Stimulated activated CD8-positive, alpha-beta memory T cell treated with anti-CD3 and anti-CD28 coated beads, Interleukin-2, amount 100 ng/mL, for 48 hours (primary cell): ENCODE measurements at regions not wholly inside any gene's neighbourhood (a gene's known extent, or its start where the extent isn't known, plus 50 kb on each side); places are given as distances from the start of the nearest gene placed in this dataset.

Experiments
- DNase-seq, 2 donors: peaks; one replicate each; pipeline ENCODE4 v3.0.0-alpha.2; 2020; ENCODE audit warnings: low read depth in 2 of 2

GRCh38 chr13:73218181-73218580 is 159.4 kb downstream of the KLF5 start:
- DNase-seq = no peak

- no peak for DNase-seq
Measured at GRCh38 chr13:73216381-73216831, 157.6 kb downstream of the KLF5 start.

GRCh38 chr13:73215823-73216222 is 157.0 kb downstream of the KLF5 start:
- no peak for DNase-seq

DNA sequence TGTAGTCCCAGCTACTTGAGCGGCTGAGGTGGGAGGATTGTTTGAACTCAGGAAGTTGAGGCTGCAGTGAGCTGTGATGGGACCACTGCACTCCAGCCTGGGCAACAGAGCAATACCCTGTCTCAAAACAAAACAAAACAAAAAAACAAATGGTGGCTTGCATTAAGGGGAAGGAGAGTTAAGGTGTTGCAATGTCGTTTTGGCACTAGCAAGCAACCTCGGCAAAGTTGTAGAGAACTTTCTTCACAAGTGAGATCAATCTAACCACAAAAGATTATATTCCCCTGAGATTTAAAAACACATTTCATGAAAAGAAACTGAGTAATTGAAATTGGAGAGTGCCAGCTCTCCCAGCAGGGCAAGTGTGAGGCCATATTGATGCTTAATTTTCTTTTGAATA is 153.7 kb downstream of the KLF5 start:
- no peak for DNase-seq

DNA sequence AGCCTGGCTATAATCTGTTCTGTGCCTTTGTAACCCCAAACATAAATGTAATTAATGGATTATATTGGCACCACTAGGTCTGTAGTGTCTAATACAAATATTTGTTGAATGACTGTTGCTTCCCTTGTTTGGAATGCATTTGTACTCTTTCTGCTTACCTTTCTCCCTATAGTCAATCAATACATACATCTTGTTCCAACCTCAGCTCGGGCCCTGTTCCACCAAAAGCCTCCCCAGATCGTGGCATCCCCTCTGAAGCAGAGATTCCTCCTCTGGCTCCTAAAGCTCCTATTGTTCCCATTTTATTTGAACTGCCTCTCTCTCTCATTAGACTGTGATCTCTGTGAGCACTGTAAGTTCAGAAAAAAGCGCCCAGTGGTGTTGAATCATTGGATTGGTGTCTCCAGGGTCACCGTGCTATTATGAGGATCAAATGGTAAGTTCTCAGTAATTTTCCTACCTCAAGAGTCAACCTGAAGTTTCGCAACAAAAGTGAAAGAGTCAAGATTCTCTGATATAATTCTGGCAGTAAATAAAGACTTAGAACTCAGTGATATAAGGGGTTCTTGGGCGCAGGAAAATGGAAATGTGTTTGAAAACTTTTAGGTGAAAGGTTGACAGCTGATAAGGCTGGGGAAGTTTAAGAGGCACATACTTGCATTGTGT is 151.5 kb downstream of the KLF5 start:
- no peak for DNase-seq

DNA sequence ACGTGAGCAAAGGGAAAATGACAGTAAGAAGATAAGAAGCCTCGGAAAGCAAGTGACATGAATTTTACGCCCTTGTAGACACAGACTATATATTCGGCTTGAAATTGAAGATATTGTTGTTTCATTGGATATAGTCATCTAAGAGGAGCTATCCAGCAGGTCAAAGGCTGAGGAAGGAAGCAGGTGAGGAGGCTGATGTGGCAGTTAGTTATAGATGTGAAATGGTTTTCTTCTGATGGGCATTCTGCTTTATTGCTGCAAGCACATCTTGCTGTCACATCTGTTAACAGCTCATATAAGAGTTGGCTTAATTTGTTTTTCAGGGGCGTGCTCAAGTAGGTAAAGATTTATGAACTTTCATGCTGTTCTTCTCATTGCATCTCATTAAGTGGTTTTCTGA is 146.1 kb downstream of the KLF5 start:
- DNase-seq = no peak

- no peak for DNase-seq
Measured at GRCh38 chr13:73201626-73202025, 142.8 kb downstream of the KLF5 start.

GRCh38 chr13:73198991-73199411 is 140.2 kb downstream of the KLF5 start:
- DNase-seq = no peak

DNA sequence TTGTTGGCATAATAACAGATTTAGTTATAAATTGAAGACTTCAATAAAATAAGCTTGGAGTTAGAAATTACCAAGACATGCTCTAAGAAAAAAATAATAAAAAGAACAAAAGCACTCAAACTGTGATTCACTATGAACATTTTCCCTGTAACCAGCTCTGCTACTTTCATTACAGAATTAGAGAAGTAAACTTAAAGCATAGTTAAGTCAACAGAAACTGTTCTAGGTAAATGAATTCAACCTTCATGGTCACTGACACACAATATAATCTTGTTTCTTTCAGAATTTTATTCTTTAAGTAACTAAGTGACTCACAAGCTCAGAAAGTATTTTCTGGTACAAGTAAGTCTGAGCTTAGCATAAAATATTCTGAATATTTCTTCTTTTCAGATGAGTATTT is 136.3 kb downstream of the KLF5 start:
- no peak for DNase-seq

DNA sequence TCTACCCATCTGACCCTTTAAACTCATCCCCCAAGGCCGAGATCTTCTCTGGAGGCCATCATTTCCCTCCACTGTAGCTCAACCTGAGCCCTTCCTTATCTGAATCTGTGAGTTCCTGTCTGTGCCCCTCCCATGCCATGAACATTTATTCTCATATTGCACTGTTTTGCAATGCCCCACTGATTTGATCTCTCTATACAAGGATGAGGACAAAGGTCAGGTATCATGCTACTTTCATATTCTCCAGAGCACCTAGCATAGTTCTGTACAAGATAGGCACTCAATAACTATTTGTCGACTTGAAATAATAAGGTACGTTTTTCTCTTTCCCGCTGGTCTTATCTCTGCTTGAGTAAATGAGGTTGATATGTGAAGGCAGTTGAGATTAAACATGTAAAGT is 135.5 kb downstream of the KLF5 start:
- no peak for DNase-seq

DNA sequence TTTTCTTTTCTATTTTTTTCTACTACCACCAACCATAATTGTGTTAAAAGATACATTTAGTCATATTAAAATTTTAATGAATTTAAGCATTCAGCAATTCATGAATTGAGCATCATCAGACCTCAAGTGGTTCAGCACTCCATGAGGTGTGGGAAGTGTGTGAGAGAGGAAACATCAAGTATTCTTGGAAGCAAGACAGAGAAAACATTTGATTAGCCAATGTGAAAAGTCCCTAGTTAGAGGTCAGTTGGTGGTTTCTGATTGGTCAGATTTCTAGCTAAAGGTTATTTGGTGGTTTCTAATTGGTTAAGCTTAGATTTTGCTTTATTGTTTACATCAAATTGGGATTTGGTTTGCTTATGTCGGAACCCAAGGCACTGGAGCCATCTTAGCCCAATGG is 134.7 kb downstream of the KLF5 start:
- DNase-seq = no peak

GRCh38 chr13:73190477-73190876 is 131.7 kb downstream of the KLF5 start:
- no peak for DNase-seq

- DNase-seq = no peak
Measured at GRCh38 chr13:73189776-73190175, 131.0 kb downstream of the KLF5 start.

DNA sequence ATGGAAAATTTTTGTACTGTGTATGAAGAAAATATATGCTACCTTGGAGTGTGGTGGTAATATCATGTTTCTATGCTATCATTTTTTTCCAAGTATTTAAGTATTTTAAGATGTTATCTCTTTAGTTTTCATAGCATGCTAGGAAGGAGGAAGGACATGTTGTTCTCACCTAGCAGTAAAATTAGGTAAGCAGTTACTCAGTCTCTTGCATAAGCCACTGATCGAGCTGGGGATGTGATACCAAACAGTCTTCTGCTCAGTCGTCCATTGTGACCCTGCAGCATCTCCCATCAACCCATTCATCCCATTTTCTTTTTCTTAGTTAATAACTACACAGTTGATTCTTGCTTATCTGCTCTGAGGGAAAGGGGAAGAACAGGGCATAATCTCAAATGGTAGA is 130.6 kb downstream of the KLF5 start:
- no peak for DNase-seq

- DNase-seq = no peak
Measured at GRCh38 chr13:73187106-73187505, 128.3 kb downstream of the KLF5 start.

DNA sequence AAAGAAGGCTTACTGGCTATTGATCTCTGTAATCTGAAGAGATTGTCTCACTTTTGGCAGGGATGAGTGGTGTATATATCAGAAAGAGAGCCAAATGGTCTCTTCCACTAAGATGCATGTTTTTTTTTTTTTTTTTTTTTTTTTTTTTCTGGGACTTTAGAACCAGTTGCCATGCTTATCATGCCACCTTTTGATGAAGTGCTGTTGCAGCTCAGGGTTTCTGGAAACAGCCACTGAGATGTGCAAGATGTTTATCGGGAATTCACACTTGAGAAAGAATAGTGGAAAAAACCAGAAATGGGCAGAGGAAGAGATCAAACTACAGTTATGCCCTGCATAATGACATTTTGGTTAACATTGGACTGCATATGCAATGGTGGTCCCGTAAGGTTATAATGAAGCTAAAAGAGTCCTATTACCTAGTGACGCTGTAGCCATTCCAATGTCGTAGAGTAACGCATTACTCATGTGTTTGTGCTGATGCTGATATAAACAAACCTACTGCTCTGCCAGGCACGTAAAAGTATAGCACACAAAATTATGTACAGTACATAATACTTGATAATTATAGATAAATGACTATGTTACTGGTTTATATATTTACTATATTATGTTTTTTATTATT is 121.0 kb downstream of the KLF5 start:
- DNase-seq = no peak

- DNase-seq = no peak
Measured at GRCh38 chr13:73177916-73178565, 119.2 kb downstream of the KLF5 start.

DNA sequence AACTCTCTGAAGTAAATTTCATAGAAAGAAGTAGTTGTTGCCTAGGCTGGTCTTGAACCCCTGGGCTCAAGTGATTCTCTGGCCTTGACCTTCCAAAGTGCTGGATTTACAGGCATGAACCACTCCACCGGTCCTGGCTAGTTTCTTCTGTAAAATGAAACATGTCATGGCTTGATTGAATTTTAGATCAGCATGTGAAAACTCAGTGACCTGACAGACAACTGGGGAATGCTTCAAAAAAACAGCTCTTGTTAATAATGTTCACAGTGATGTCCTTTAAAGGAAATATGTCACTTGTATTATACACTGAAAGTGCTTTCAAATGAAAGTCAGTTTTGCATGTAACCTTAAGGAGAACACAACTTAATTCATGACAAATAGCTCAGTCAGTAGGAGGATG is 118.2 kb downstream of the KLF5 start:
- no peak for DNase-seq

DNA sequence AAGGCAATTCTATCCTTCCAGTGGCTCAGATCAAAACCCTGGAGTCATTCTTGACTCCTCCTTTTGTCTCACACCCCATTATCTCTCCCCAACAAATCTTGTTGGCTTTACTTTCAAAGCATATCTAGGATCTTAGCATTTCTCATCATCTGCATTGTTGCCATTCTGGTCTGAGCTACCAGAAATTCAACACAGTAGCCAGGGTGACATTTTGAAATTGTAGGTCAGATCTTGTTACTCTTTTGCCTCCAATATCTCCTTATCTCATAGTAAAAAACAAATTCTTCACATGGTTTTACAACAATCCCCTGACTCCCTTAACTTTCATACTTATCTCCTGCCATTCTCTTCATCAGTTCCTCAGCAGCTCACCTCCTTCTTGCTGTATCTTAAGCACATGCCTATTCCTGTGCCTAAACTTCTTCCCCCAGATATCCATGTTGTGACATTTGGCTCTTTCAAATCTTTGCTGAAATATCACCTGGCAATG is 115.8 kb downstream of the KLF5 start:
- no peak for DNase-seq

GRCh38 chr13:73173279-73173811 is 114.5 kb downstream of the KLF5 start:
- DNase-seq = no peak

DNA sequence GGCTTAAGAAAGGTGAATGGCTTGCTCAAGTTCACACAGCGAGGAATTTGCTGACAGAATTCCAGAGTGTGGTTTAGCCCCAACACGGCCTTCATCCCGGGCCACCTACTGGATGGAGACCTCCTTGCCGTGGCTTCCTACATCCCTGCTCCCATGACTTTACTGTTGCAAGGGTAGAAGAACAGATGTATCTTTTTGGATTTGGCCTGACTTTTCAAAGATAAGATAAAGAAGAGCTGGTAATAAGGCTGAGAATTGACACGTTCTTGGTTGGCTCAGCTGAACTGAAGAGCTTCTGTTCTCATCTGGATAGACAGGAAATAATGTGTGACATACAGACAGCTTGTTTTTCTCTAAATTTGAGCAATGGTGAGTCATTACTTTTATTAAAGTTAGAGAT is 113.1 kb downstream of the KLF5 start:
- no peak for DNase-seq

DNA sequence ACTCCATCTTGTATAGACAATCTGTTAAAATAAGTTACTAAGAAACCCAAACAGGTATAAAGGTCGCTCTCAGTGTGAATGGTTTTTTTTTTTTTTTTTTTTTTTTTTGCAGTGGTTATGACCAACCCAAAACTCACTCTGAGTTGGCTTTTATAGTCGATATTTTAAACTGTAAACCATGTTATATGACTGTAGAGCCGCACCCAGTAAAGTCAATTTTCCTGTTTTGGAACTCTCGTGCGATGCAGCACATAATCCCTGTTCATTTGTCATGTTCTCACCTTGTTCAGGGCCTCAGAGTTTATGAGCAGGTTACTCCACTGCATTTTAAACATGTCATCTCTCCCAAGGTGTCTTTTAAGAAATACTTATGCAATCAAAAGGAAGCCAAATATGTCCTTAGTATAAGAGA is 112.5 kb downstream of the KLF5 start:
- DNase-seq = no peak

DNA sequence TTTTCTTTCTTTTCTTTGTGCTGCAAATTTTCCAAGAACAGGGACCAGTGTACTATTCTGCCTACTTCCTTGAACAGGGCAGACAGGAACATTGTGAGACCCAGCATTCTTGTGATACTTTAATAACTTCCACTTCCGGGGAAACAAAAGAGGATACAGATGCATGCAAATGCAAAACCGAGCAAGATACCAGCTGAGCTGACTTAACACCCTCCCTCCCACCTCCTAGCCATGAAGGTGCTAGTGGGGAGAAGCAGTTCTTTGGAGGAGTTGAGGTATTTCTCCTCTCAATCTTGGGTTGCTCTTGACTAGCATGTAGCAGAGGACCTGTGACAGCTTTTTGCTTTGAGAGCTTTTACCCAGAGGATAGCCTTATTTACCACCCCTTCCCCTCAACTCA is 111.2 kb downstream of the KLF5 start:
- no peak for DNase-seq
